HEK293 (cell line): ENCODE measurements at regions not wholly inside any gene's neighbourhood (a gene's known extent, or its start where the extent isn't known, plus 50 kb on each side); places are given as distances from the start of the nearest gene placed in this dataset.
"Not testable (repeated sequence)": the region's sequence is repeated elsewhere in the genome, so short reads cannot be mapped to it uniquely, and the experiment has no call there.

Source experiments
- CTCF ChIA-PET: fragments of 350-600 bp; formaldehyde crosslinking; extraction: SDS; loops from one replicate; lab custom pipeline; 2021; ENCODE audit warnings: antibody characterized with exemption; lab: Yijun Ruan, JAX
- POLR2A ChIA-PET: fragments of 300-600 bp; formaldehyde crosslinking; extraction: SDS; loops from one replicate; lab custom pipeline; 2020; ENCODE audit warnings: antibody characterized with exemption, inconsistent platforms; lab: Yijun Ruan, JAX
- H3K27ac ChIP-seq: fragments of 200-500 bp; sonication (Bioruptor generic); 2 replicates; pipeline ENCODE4 v1.5.1; 2014; ENCODE audit warnings: low read depth, low read length, control low read depth, inconsistent platforms; ENCODE audit errors: extremely low read depth
- H3K36me3 ChIP-seq, 2 experiments: fragments of 200-500 bp in 1 of 2; sonication (Bioruptor generic) in 1 of 2; 1 replicate in 1 of 2; 2 replicates in 1 of 2; pipeline ENCODE4 v1.5.1; 2014 to 2017; ENCODE audit warnings: inconsistent platforms in 2 of 2, low read length in 2 of 2; ENCODE audit not compliant: control insufficient read depth in 2 of 2, insufficient read depth in 1 of 2
- H3K4me1 ChIP-seq: fragments of 200-500 bp; sonication (Bioruptor generic); 2 replicates; pipeline ENCODE4 v1.5.1; 2014; ENCODE audit warnings: mild to moderate bottlenecking, low read length, inconsistent platforms; ENCODE audit not compliant: control insufficient read depth, insufficient read depth
- H3K4me3 ChIP-seq: 2 replicates; pipeline ENCODE4 v1.5.1; 2011; ENCODE audit warnings: low read depth, mild to moderate bottlenecking, control low read depth, low read length, moderate library complexity
- H3K9me3 ChIP-seq: fragments of 200-500 bp; sonication (Bioruptor generic); 2 replicates; pipeline ENCODE4 v1.5.1; 2014; ENCODE audit warnings: low read depth, low read length, inconsistent platforms; ENCODE audit not compliant: control insufficient read depth, insufficient read depth
- REST ChIP-seq: fragments of 450-650 bp; formaldehyde crosslinking; IDR thresholded peaks from 2 replicates; pipeline ENCODE4 v1.5.1; 2016; ENCODE audit warnings: missing biosample characterization, missing genetic modification characterization
- ZBTB8A ChIP-seq: fragments of 450-650 bp; formaldehyde crosslinking; IDR thresholded peaks from 2 replicates; pipeline ENCODE4 v1.5.1; 2016; ENCODE audit warnings: missing biosample characterization, missing genetic modification characterization
- ZNF140 ChIP-seq: fragments of 450-650 bp; formaldehyde crosslinking; IDR thresholded peaks from 2 replicates; pipeline ENCODE4 v1.5.1; 2016; ENCODE audit warnings: missing biosample characterization, missing genetic modification characterization
- ZNF394 ChIP-seq: fragments of 450-650 bp; formaldehyde crosslinking; IDR thresholded peaks from 2 replicates; pipeline ENCODE4 v1.5.1; 2016; ENCODE audit warnings: missing biosample characterization, missing genetic modification characterization, mild to moderate bottlenecking, moderate library complexity, borderline replicate concordance
- ZNF426 ChIP-seq: fragments of 450-650 bp; formaldehyde crosslinking; IDR thresholded peaks from 2 replicates; pipeline ENCODE4 v1.5.1; 2017; ENCODE audit warnings: missing biosample characterization, missing genetic modification characterization, mild to moderate bottlenecking, inconsistent platforms, moderate library complexity
- ZNF510 ChIP-seq: fragments of 450-650 bp; formaldehyde crosslinking; IDR thresholded peaks from 2 replicates; pipeline ENCODE4 v1.5.1; 2018; ENCODE audit warnings: mild to moderate bottlenecking, missing genetic modification characterization, missing biosample characterization; ENCODE audit not compliant: insufficient replicate concordance
- ZNF518A ChIP-seq: fragments of 450-650 bp; formaldehyde crosslinking; conservative IDR thresholded peaks from 2 replicates; pipeline ENCODE4 v1.5.1; 2016; ENCODE audit warnings: low read depth, missing biosample characterization, missing genetic modification characterization
- ZNF555 ChIP-seq: fragments of 450-650 bp; formaldehyde crosslinking; conservative IDR thresholded peaks from 2 replicates; pipeline ENCODE4 v1.5.1; 2017; ENCODE audit warnings: missing biosample characterization, mild to moderate bottlenecking, missing genetic modification characterization, inconsistent platforms
- ZNF623 ChIP-seq: fragments of 450-650 bp; formaldehyde crosslinking; IDR thresholded peaks from 2 replicates; pipeline ENCODE4 v1.5.1; 2016; ENCODE audit warnings: missing biosample characterization, missing genetic modification characterization
- ZNF654 ChIP-seq: fragments of 450-650 bp; formaldehyde crosslinking; IDR thresholded peaks from 2 replicates; pipeline ENCODE4 v1.5.1; 2016; ENCODE audit warnings: low read depth, missing biosample characterization, missing genetic modification characterization
- ZXDB ChIP-seq: fragments of 450-650 bp; formaldehyde crosslinking; IDR thresholded peaks from 2 replicates; pipeline ENCODE4 v1.5.1; 2016; ENCODE audit warnings: missing biosample characterization, missing genetic modification characterization
- TF ChIP-seq, protein P1 (sequence below): fragments of 450-650 bp; formaldehyde crosslinking; conservative IDR thresholded peaks from 2 replicates; pipeline ENCODE4 v1.5.1; 2016; ENCODE audit warnings: low read depth, missing biosample characterization, missing genetic modification characterization

- H3K9me3 ChIP-seq, CTCF ChIA-PET, H3K27ac ChIP-seq, H3K4me1 ChIP-seq, POLR2A ChIA-PET, H3K4me3 ChIP-seq, H3K36me3 ChIP-seq: not testable (repeated sequence)
- peak; percentile 82; the same call in 1 of the 2 replicates for TF ChIP-seq ZNF394 (tag by site-specific recombination)
- TF ChIP-seq ZNF518A (tag by site-specific recombination) = peak; percentile 71; the same call in 1 of the 2 replicates
- TF ChIP-seq ZXDB = peak; percentile 39; the same call in 1 of the 2 replicates
- TF ChIP-seq ZNF555 = peak; percentile 74
- peak; percentile 27 for TF ChIP-seq ZNF654 (tag by site-specific recombination)
- TF ChIP-seq ZNF426 (tag by site-specific recombination) = peak; percentile 79
- TF ChIP-seq REST (tag by site-specific recombination) = peak; percentile 41; the same call in 1 of the 2 replicates
- TF ChIP-seq ZBTB8A (tag by site-specific recombination) = 0 out of 2 replicates have a peak, but pooled peaks have one; percentile 32
- TF ChIP-seq ZNF623 (tag by site-specific recombination) = peak; percentile 37; the same call in 1 of the 2 replicates
- TF ChIP-seq ZNF510 = peak; percentile 50
- TF ChIP-seq, protein P1, sequence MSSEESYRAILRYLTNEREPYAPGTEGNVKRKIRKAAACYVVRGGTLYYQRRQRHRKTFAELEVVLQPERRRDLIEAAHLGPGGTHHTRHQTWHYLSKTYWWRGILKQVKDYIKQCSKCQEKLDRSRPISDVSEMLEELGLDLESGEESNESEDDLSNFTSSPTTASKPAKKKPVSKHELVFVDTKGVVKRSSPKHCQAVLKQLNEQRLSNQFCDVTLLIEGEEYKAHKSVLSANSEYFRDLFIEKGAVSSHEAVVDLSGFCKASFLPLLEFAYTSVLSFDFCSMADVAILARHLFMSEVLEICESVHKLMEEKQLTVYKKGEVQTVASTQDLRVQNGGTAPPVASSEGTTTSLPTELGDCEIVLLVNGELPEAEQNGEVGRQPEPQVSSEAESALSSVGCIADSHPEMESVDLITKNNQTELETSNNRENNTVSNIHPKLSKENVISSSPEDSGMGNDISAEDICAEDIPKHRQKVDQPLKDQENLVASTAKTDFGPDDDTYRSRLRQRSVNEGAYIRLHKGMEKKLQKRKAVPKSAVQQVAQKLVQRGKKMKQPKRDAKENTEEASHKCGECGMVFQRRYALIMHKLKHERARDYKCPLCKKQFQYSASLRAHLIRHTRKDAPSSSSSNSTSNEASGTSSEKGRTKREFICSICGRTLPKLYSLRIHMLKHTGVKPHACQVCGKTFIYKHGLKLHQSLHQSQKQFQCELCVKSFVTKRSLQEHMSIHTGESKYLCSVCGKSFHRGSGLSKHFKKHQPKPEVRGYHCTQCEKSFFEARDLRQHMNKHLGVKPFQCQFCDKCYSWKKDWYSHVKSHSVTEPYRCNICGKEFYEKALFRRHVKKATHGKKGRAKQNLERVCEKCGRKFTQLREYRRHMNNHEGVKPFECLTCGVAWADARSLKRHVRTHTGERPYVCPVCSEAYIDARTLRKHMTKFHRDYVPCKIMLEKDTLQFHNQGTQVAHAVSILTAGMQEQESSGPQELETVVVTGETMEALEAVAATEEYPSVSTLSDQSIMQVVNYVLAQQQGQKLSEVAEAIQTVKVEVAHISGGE (tag by site-specific recombination) = peak; percentile 70
- 0 out of 2 replicates have a peak, but pooled peaks have one; percentile 37 for TF ChIP-seq ZNF140 (tag by site-specific recombination)
Observed at GRCh38 chr9:102469430-102469829, 525.7 kb upstream of the CYLC2 start.
